ENCODE measurements at regions not wholly inside any gene's neighbourhood (a gene's known extent, or its start where the extent isn't known, plus 50 kb on each side); places are given as distances from the start of the nearest gene placed in this dataset.

DNA sequence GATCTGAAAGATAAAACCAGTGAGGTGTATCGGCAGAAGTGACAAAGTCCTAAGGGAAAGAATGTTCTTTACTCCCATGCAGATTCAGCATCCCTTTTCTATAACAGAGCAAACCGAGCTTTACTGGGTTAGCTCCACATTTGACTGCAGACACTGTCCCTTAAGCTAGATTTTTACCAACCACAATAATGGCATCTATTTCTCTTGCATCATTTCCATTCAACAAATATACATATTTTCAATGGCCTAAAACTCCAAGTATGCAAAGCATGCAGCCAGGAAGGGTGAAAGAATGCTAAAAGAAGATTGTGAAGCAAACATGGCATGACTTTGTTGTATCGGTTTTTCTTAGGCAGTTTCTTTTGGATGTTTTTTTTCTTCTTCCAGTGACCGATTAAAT, 255.4 kb downstream of the OGFRL1 start:
- WGBS, 2 donors (ENCODE audit: extremely low coverage in 2 of 2, insufficient read length in 2 of 2, insufficient replicate concordance in 1 of 2), result no CpG with 5 or more reads among the region's 4 CpGs
- Histone ChIP-seq H2BK15ac (ENCODE audit: low read length) (no peak overlapping the region), H3K23ac (ENCODE audit: low read depth, low read length, poor library complexity) (no peak overlapping the region), H3K4me3 (ENCODE audit: low read length in 2 of 2) (no peak overlapping the region), H3K79me1 (ENCODE audit: low read depth, low read length) (no peaks in the 10 kb centered on the region), H3K9me3 (replicated peaks in 1 of 2; ENCODE audit: control insufficient read depth in 2 of 2, insufficient read depth in 1 of 2, low read depth in 1 of 2, low read length in 2 of 2) (no peaks in the 10 kb centered on the region), H3K36me3 (replicated peaks in 1 of 2; ENCODE audit: control insufficient read depth in 2 of 2, insufficient read depth in 2 of 2, low read length in 2 of 2) (no peaks in the 10 kb centered on the region), H2BK5ac (ENCODE audit: low read length) (no peak overlapping the region), H3K18ac (ENCODE audit: low read length) (no peak overlapping the region), H2AK5ac (ENCODE audit: low read depth, low read length) (no peak overlapping the region), H2AFZ (ENCODE audit: low read length) (no peak overlapping the region), H3K4ac (ENCODE audit: low read length) (no peak overlapping the region), H3K27ac (replicated peaks; ENCODE audit: low read length) (no peak overlapping the region), H2BK12ac (ENCODE audit: low read length) (no peak overlapping the region), H3K4me2 (ENCODE audit: insufficient read depth, low read length, poor library complexity, severe bottlenecking) (no peak overlapping the region), H3K27me3 (ENCODE audit: control insufficient read depth in 3 of 3, insufficient read depth in 3 of 3, low read depth in 1 of 3, low read length in 3 of 3) (no peaks in the 10 kb centered on the region), H2BK120ac (ENCODE audit: low read depth, low read length) (no peak overlapping the region), H4K8ac (ENCODE audit: low read depth, low read length) (no peak overlapping the region), H3K14ac (ENCODE audit: low read length) (no peak overlapping the region), H4K91ac (ENCODE audit: low read depth, low read length, poor library complexity) (no peak overlapping the region), H3K9ac (ENCODE audit: low read depth, low read length, poor library complexity) (no peak overlapping the region), H3K4me1 (ENCODE audit: control insufficient read depth in 2 of 2, insufficient read depth in 1 of 2, low read depth in 1 of 2, low read length in 2 of 2) (no peaks in the 10 kb centered on the region)
- no peak for DNase-seq (ENCODE audit: low spot score)

GRCh38 chr6:71544906-71545305, 256.3 kb downstream of the OGFRL1 start:
- no peaks in the 10 kb centered on the region for H3K36me3 ChIP-seq (replicated peaks in 1 of 2; ENCODE audit: control insufficient read depth in 2 of 2, insufficient read depth in 2 of 2, low read length in 2 of 2)
- H3K9me3 ChIP-seq (replicated peaks in 1 of 2; ENCODE audit: control insufficient read depth in 2 of 2, insufficient read depth in 1 of 2, low read depth in 1 of 2, low read length in 2 of 2), result no peaks in the 10 kb centered on the region
- no peak overlapping the region for H4K8ac ChIP-seq (ENCODE audit: low read depth, low read length)
- no peak overlapping the region for H2AFZ ChIP-seq (ENCODE audit: low read length)
- no peaks in the 10 kb centered on the region for H3K79me1 ChIP-seq (ENCODE audit: low read depth, low read length)
- no peak overlapping the region for H3K4me3 ChIP-seq (ENCODE audit: low read length in 2 of 2)
- no peak overlapping the region for H3K4me2 ChIP-seq (ENCODE audit: insufficient read depth, low read length, poor library complexity, severe bottlenecking)
- no peak overlapping the region for H3K9ac ChIP-seq (ENCODE audit: low read depth, low read length, poor library complexity)
- H2BK15ac ChIP-seq (ENCODE audit: low read length), result no peak overlapping the region
- no peak overlapping the region for H4K91ac ChIP-seq (ENCODE audit: low read depth, low read length, poor library complexity)
- no peak overlapping the region for H3K4ac ChIP-seq (ENCODE audit: low read length)
- H3K27ac ChIP-seq (replicated peaks; ENCODE audit: low read length), result no peak overlapping the region
- no peaks in the 10 kb centered on the region for H3K27me3 ChIP-seq (ENCODE audit: control insufficient read depth in 3 of 3, insufficient read depth in 3 of 3, low read depth in 1 of 3, low read length in 3 of 3)
- no peak overlapping the region for H2AK5ac ChIP-seq (ENCODE audit: low read depth, low read length)
- no peak overlapping the region for H3K18ac ChIP-seq (ENCODE audit: low read length)
- H3K14ac ChIP-seq (ENCODE audit: low read length), result no peak overlapping the region
- no peak overlapping the region for H2BK120ac ChIP-seq (ENCODE audit: low read depth, low read length)
- H2BK5ac ChIP-seq (ENCODE audit: low read length), result no peak overlapping the region
- no peak overlapping the region for H3K23ac ChIP-seq (ENCODE audit: low read depth, low read length, poor library complexity)
- H3K4me1 ChIP-seq (ENCODE audit: control insufficient read depth in 2 of 2, insufficient read depth in 1 of 2, low read depth in 1 of 2, low read length in 2 of 2), result no peaks in the 10 kb centered on the region
- no peak for DNase-seq (ENCODE audit: low spot score)
- H2BK12ac ChIP-seq (ENCODE audit: low read length), result no peak overlapping the region

GRCh38 chr6:71545905-71546304, 257.3 kb downstream of the OGFRL1 start:
- Histone ChIP-seq H2BK12ac (ENCODE audit: low read length) (no peak overlapping the region), H3K79me1 (ENCODE audit: low read depth, low read length) (no peaks in the 10 kb centered on the region), H2AFZ (ENCODE audit: low read length) (no peak overlapping the region), H3K4me1 (ENCODE audit: control insufficient read depth in 2 of 2, insufficient read depth in 1 of 2, low read depth in 1 of 2, low read length in 2 of 2) (no peaks in the 10 kb centered on the region), H2AK5ac (ENCODE audit: low read depth, low read length) (no peak overlapping the region), H4K8ac (ENCODE audit: low read depth, low read length) (no peak overlapping the region), H3K27me3 (ENCODE audit: control insufficient read depth in 3 of 3, insufficient read depth in 3 of 3, low read depth in 1 of 3, low read length in 3 of 3) (no peaks in the 10 kb centered on the region), H3K18ac (ENCODE audit: low read length) (no peak overlapping the region), H3K9me3 (replicated peaks in 1 of 2; ENCODE audit: control insufficient read depth in 2 of 2, insufficient read depth in 1 of 2, low read depth in 1 of 2, low read length in 2 of 2) (no peaks in the 10 kb centered on the region), H3K4me2 (ENCODE audit: insufficient read depth, low read length, poor library complexity, severe bottlenecking) (no peak overlapping the region), H3K23ac (ENCODE audit: low read depth, low read length, poor library complexity) (no peak overlapping the region), H3K4me3 (ENCODE audit: low read length in 2 of 2) (no peak overlapping the region), H2BK15ac (ENCODE audit: low read length) (no peak overlapping the region), H3K36me3 (replicated peaks in 1 of 2; ENCODE audit: control insufficient read depth in 2 of 2, insufficient read depth in 2 of 2, low read length in 2 of 2) (no peaks in the 10 kb centered on the region), H2BK120ac (ENCODE audit: low read depth, low read length) (no peak overlapping the region), H4K91ac (ENCODE audit: low read depth, low read length, poor library complexity) (no peak overlapping the region), H3K14ac (ENCODE audit: low read length) (no peak overlapping the region), H3K9ac (ENCODE audit: low read depth, low read length, poor library complexity) (no peak overlapping the region), H3K4ac (ENCODE audit: low read length) (no peak overlapping the region), H2BK5ac (ENCODE audit: low read length) (no peak overlapping the region), H3K27ac (replicated peaks; ENCODE audit: low read length) (no peak overlapping the region)
- no peak for DNase-seq (ENCODE audit: low spot score)
- WGBS, 2 donors (ENCODE audit: extremely low coverage in 2 of 2, insufficient read length in 2 of 2, insufficient replicate concordance in 1 of 2), result no CpG with 5 or more reads among the region's 3 CpGs

GRCh38 chr6:71551798-71552197, 263.2 kb downstream of the OGFRL1 start:
- H3K36me3 ChIP-seq (replicated peaks in 1 of 2; ENCODE audit: control insufficient read depth in 2 of 2, insufficient read depth in 2 of 2, low read length in 2 of 2), result no peaks in the 10 kb centered on the region
- H4K91ac ChIP-seq (ENCODE audit: low read depth, low read length, poor library complexity), result no peak overlapping the region
- peaks cover 7 to 12% of the 10 kb centered on the region in 2 donors for H3K9me3 ChIP-seq (replicated peaks in 1 of 2; ENCODE audit: control insufficient read depth in 2 of 2, insufficient read depth in 1 of 2, low read depth in 1 of 2, low read length in 2 of 2)
- no peak overlapping the region for H3K4ac ChIP-seq (ENCODE audit: low read length)
- no peak overlapping the region for H3K14ac ChIP-seq (ENCODE audit: low read length)
- H3K4me3 ChIP-seq (ENCODE audit: low read length in 2 of 2), result no peak overlapping the region
- no peak overlapping the region for H2BK120ac ChIP-seq (ENCODE audit: low read depth, low read length)
- no peak overlapping the region for H2BK12ac ChIP-seq (ENCODE audit: low read length)
- no CpG with 5 or more reads among the region's 3 CpGs for WGBS, 2 donors (ENCODE audit: extremely low coverage in 2 of 2, insufficient read length in 2 of 2, insufficient replicate concordance in 1 of 2)
- H4K8ac ChIP-seq (ENCODE audit: low read depth, low read length), result no peak overlapping the region
- H3K27ac ChIP-seq (replicated peaks; ENCODE audit: low read length), result no peak overlapping the region
- no peak overlapping the region for H2AK5ac ChIP-seq (ENCODE audit: low read depth, low read length)
- DNase-seq (ENCODE audit: low spot score), result no peak
- no peaks in the 10 kb centered on the region for H3K4me1 ChIP-seq (ENCODE audit: control insufficient read depth in 2 of 2, insufficient read depth in 1 of 2, low read depth in 1 of 2, low read length in 2 of 2)
- no peaks in the 10 kb centered on the region for H3K27me3 ChIP-seq (ENCODE audit: control insufficient read depth in 3 of 3, insufficient read depth in 3 of 3, low read depth in 1 of 3, low read length in 3 of 3)
- H3K18ac ChIP-seq (ENCODE audit: low read length), result no peak overlapping the region
- no peaks in the 10 kb centered on the region for H3K79me1 ChIP-seq (ENCODE audit: low read depth, low read length)
- H2BK15ac ChIP-seq (ENCODE audit: low read length), result no peak overlapping the region
- no peak overlapping the region for H2AFZ ChIP-seq (ENCODE audit: low read length)
- H3K9ac ChIP-seq (ENCODE audit: low read depth, low read length, poor library complexity), result no peak overlapping the region
- H3K23ac ChIP-seq (ENCODE audit: low read depth, low read length, poor library complexity), result no peak overlapping the region
- H2BK5ac ChIP-seq (ENCODE audit: low read length), result no peak overlapping the region
- H3K4me2 ChIP-seq (ENCODE audit: insufficient read depth, low read length, poor library complexity, severe bottlenecking), result no peak overlapping the region
